ENCODE measurements at regions not wholly inside any gene's neighbourhood (a gene's known extent, or its start where the extent isn't known, plus 50 kb on each side); places are given as distances from the start of the nearest gene placed in this dataset.

- no peak for TF ChIP-seq POLR2A (IDR thresholded peaks at IDR 0.05)
- TF ChIP-seq CTCF (IDR thresholded peaks at IDR 0.05) = no peak
- no peak for TF ChIP-seq POLR2AphosphoS5 (IDR thresholded peaks at IDR 0.05)
Measured at GRCh38 chr11:23954730-23955129, 542.1 kb upstream of the LUZP2 start.

Measured in stomach (tissue), 4 donors.